22Rv1 (cell line): ENCODE measurements at regions not wholly inside any gene's neighbourhood (a gene's known extent, or its start where the extent isn't known, plus 50 kb on each side); places are given as distances from the start of the nearest gene placed in this dataset.

Source experiments
- ZFX ChIP-seq: fragments of 450-650 bp; IDR thresholded peaks from 2 replicates; pipeline ENCODE4 v1.6.1; 2017; ENCODE audit warnings: antibody characterized with exemption, borderline replicate concordance
- TF ChIP-seq, protein P1 (sequence below): fragments of 450-650 bp; IDR thresholded peaks from 2 replicates; pipeline ENCODE4 v1.5.1; 2017; ENCODE audit warnings: mild to moderate bottlenecking

GRCh38 chr2:17282245-17282644 is 236.0 kb downstream of the RAD51AP2 start:
- TF ChIP-seq, protein P1, sequence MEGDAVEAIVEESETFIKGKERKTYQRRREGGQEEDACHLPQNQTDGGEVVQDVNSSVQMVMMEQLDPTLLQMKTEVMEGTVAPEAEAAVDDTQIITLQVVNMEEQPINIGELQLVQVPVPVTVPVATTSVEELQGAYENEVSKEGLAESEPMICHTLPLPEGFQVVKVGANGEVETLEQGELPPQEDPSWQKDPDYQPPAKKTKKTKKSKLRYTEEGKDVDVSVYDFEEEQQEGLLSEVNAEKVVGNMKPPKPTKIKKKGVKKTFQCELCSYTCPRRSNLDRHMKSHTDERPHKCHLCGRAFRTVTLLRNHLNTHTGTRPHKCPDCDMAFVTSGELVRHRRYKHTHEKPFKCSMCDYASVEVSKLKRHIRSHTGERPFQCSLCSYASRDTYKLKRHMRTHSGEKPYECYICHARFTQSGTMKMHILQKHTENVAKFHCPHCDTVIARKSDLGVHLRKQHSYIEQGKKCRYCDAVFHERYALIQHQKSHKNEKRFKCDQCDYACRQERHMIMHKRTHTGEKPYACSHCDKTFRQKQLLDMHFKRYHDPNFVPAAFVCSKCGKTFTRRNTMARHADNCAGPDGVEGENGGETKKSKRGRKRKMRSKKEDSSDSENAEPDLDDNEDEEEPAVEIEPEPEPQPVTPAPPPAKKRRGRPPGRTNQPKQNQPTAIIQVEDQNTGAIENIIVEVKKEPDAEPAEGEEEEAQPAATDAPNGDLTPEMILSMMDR = no peak
- TF ChIP-seq ZFX = no peak
